ENCODE measurements at regions not wholly inside any gene's neighbourhood (a gene's known extent, or its start where the extent isn't known, plus 50 kb on each side); places are given as distances from the start of the nearest gene placed in this dataset.

- WGBS, 2 experiments (ENCODE audit: extremely low coverage in 1 of 2, insufficient coverage in 1 of 2, insufficient read length in 1 of 2, insufficient replicate concordance in 2 of 2, low coverage in 1 of 2, low lambda C conversion rate in 2 of 2, missing lambda C conversion rate in 1 of 2): 94% methylated on average over 1 of the region's 1 CpG; no CpG with 5 or more reads in 1 of the 2 experiments
- Histone ChIP-seq H2BK12ac (ENCODE audit: low read depth, low read length) (no peak overlapping the region), H4K91ac (replicated peaks; ENCODE audit: insufficient read length, low read length) (no peak overlapping the region), H3K79me1 (ENCODE audit: low read depth, low read length) (no peaks in the 10 kb centered on the region), H2AFZ (ENCODE audit: low read length) (no peak overlapping the region), H3K27ac (ENCODE audit: low read depth, low read length) (no peak overlapping the region), H3K23me2 (ENCODE audit: low read depth, low read length) (no peaks in the 10 kb centered on the region), H2BK5ac (ENCODE audit: low read depth, low read length) (no peak overlapping the region), H3K56ac (replicated peaks; ENCODE audit: insufficient read length, low read depth, low read length) (no peak overlapping the region), H3K4me3 (ENCODE audit: extremely low read depth in 1 of 4, insufficient read depth in 2 of 4, low read depth in 3 of 4, low read length in 4 of 4) (no peak overlapping the region), H3K4ac (replicated peaks; ENCODE audit: insufficient read length, low read depth, low read length) (no peak overlapping the region), H4K5ac (ENCODE audit: insufficient read length, low read depth, low read length) (no peak overlapping the region), H3K9ac (replicated peaks in 1 of 4; ENCODE audit: extremely low read depth in 1 of 4, low read depth in 3 of 4, low read length in 3 of 4) (no peak overlapping the region), H3K23ac (ENCODE audit: insufficient read length) (no peak overlapping the region), H3K9me3 (ENCODE audit: insufficient read depth in 2 of 2, low read depth in 1 of 2, low read length in 1 of 2) (no peaks in the 10 kb centered on the region), H3K14ac (ENCODE audit: insufficient read length) (no peak overlapping the region), H3K4me1 (replicated peaks in 1 of 4; ENCODE audit: control insufficient read depth in 3 of 4, insufficient read depth in 4 of 4, low read length in 3 of 4) (no peaks in the 10 kb centered on the region), H3K36me3 (ENCODE audit: control insufficient read depth in 2 of 4, insufficient read depth in 4 of 4, low read length in 3 of 4) (no peaks in the 10 kb centered on the region), H3K18ac (ENCODE audit: extremely low read depth, low read length) (no peak overlapping the region), H2BK120ac (replicated peaks; ENCODE audit: low read depth, low read length) (no peak overlapping the region), H2BK15ac (ENCODE audit: low read length) (no peak overlapping the region), H2BK20ac (ENCODE audit: low read length) (no peak overlapping the region), H2AK5ac (ENCODE audit: low read depth, low read length) (no peak overlapping the region), H3K27me3 (replicated peaks in 1 of 4; ENCODE audit: control insufficient read depth in 3 of 4, extremely low read depth in 1 of 4, insufficient read depth in 3 of 4, low read length in 3 of 4) (no peaks in the 10 kb centered on the region), H4K8ac (ENCODE audit: extremely low read depth, insufficient read depth, low read length) (no peak overlapping the region), H3K4me2 (ENCODE audit: insufficient read depth in 1 of 2, low read depth in 2 of 2, low read length in 2 of 2) (no peak overlapping the region), H3K79me2 (ENCODE audit: control insufficient read depth in 1 of 2, insufficient read depth in 2 of 2, low read length in 2 of 2) (no peaks in the 10 kb centered on the region), H4K20me1 (replicated peaks in 1 of 2; ENCODE audit: control insufficient read depth in 1 of 2, insufficient read depth in 2 of 2, low read length in 2 of 2) (no peaks in the 10 kb centered on the region)
- DNase-seq (ENCODE audit: low read depth in 1 of 2, low spot score in 2 of 2) (no peak), FAIRE-seq (no peak)
- ChIA-PET CTCF (ENCODE audit: partially characterized antibody) (no interaction called here), POLR2A (ENCODE audit: partially characterized antibody) (no interaction called here)
- TF ChIP-seq PHF8 (conservative IDR thresholded peaks at IDR 0.05; ENCODE audit: low read depth, low read length) (no peak), POLR2AphosphoS5 (IDR thresholded peaks at IDR 0.05; ENCODE audit: low read depth, low read length) (no peak), NRF1 (IDR thresholded peaks at IDR 0.05; ENCODE audit: low read depth, low read length) (no peak), MAX (IDR thresholded peaks at IDR 0.05) (no peak), TAF7 (optimal IDR thresholded peaks at IDR 0.05; ENCODE audit: borderline replicate concordance, low read depth, low read length) (no peak), NANOG (IDR thresholded peaks at IDR 0.05; ENCODE audit: insufficient read depth, low read depth, low read length, poor library complexity, severe bottlenecking) (no peak), JUN (IDR thresholded peaks at IDR 0.05; ENCODE audit: low read depth, low read length) (no peak), SP4 (IDR thresholded peaks at IDR 0.05; ENCODE audit: low read length) (no peak), RXRA (IDR thresholded peaks at IDR 0.05; ENCODE audit: insufficient read depth, low read depth, low read length) (no peak), KDM4A (IDR thresholded peaks at IDR 0.05; ENCODE audit: low read depth, low read length, severe bottlenecking) (no peak), FOSL1 (IDR thresholded peaks at IDR 0.05; ENCODE audit: insufficient read depth, low read depth, low read length) (no peak)
- TF ChIP-seq, protein P1, sequence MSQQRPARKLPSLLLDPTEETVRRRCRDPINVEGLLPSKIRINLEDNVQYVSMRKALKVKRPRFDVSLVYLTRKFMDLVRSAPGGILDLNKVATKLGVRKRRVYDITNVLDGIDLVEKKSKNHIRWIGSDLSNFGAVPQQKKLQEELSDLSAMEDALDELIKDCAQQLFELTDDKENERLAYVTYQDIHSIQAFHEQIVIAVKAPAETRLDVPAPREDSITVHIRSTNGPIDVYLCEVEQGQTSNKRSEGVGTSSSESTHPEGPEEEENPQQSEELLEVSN (IDR thresholded peaks at IDR 0.05): no peak
- TF ChIP-seq, protein P2, sequence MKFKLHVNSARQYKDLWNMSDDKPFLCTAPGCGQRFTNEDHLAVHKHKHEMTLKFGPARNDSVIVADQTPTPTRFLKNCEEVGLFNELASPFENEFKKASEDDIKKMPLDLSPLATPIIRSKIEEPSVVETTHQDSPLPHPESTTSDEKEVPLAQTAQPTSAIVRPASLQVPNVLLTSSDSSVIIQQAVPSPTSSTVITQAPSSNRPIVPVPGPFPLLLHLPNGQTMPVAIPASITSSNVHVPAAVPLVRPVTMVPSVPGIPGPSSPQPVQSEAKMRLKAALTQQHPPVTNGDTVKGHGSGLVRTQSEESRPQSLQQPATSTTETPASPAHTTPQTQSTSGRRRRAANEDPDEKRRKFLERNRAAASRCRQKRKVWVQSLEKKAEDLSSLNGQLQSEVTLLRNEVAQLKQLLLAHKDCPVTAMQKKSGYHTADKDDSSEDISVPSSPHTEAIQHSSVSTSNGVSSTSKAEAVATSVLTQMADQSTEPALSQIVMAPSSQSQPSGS (IDR thresholded peaks at IDR 0.05; ENCODE audit: low read length): no peak
These were observed 427.5 kb downstream of the TUSC7 start for GRCh38 chr3:117137065-117137464.
